GM19452 (cell line): ENCODE measurements at regions not wholly inside any gene's neighbourhood (a gene's known extent, or its start where the extent isn't known, plus 50 kb on each side); places are given as distances from the start of the nearest gene placed in this dataset.
"Not testable (repeated sequence)": the region's sequence is repeated elsewhere in the genome, so short reads cannot be mapped to it uniquely, and the experiment has no call there.

Experiments
- ATAC-seq: cut with Tn5 transposase; IDR thresholded peaks from one replicate; pipeline ENCODE4 v1.9.1; 2021; ENCODE audit not compliant: unreplicated experiment

DNA sequence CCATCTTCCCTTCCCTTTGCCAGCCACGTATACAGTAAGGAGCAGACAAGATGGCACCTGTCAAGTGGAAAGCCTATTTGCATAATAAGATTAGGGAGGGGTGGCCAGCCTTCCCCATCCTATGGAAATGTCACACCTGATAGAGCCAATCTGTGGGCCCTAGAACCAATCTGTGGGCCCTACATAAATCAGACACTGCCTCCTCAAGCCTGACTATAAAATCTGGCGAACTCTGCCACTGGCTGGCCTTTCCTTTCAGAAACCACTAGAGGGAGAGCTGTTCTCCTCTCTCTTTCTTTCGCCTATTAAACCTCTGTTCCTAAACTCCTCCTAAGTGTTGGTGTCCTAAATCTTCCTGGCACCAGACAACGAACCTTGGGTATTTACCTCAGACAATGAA, 231.5 kb upstream of the KLHL1 start:
- no peak for ATAC-seq

GRCh38 chr13:70338609-70339008, 230.4 kb upstream of the KLHL1 start:
- no peak for ATAC-seq

GRCh38 chr13:70336866-70337265, 228.6 kb upstream of the KLHL1 start:
- ATAC-seq: no peak

DNA sequence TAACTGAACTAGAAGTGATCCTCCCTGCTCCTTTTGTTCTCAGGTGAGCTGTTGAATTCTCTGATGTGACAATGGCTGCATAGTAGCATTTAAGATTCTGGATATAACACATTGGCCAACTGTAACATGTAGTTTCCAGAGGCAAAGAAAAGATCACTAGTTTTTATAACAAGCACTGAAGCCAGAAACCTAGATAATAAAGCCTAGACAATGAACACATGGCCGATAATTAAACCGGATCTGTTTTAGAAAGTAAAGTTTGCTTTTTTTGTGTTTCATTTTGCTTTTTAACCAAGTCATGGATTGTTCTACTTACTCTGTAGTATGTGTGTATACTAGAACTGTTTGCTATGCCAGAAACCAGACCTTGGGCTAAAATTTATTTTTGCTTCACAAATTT, 225.5 kb upstream of the KLHL1 start:
- no peak for ATAC-seq

DNA sequence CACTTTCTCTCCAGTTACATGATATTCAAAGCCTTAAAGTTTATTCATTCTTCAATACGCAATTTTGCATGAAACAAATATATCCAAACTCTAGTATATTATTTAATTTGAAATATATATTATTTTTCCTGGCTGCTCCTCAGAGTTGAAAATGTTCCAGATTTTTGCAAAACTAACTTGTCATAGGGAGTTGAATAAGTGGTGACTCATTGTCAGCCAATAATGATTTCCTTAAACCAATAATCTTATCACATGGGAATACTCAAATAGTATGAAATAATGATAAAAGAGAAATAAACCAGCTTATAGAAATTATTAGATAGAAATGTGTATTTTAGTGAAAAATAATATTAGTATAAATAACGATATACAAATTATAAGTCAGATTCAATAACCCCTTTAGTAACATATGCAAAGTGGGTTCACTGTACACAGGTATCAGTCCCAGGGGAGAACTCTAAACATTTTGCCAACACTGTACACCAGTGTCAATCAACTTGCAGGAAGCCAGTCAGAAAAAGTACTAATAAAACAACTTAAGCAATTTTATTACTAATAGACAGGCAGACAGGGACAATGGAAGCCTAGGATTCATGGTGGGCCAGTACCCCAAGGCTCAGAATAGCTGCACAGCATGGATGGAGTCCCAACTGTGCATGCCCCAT, 222.6 kb upstream of the KLHL1 start:
- ATAC-seq: no peak

DNA sequence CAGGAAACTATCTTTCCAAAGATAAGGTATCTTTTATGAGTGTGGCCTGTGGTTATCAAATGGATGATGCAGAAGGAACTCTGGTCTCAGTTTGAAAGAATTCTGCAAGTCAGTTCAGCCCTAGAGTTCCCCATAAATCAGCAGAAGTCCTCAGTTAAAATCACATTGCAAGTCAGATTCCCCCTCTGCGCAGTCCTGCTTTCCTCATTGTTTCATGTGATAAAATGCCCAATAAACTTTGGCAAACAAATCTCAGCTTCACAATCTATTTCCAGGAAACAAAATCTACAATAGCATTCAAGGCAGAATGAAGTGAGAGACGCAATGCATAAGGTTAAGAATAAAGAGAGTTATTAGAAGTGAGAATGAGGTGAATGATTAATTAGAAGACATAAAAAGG, 216.3 kb upstream of the KLHL1 start:
- ATAC-seq: no peak

GRCh38 chr13:70311191-70311590, 202.9 kb upstream of the KLHL1 start:
- no peak for ATAC-seq

DNA sequence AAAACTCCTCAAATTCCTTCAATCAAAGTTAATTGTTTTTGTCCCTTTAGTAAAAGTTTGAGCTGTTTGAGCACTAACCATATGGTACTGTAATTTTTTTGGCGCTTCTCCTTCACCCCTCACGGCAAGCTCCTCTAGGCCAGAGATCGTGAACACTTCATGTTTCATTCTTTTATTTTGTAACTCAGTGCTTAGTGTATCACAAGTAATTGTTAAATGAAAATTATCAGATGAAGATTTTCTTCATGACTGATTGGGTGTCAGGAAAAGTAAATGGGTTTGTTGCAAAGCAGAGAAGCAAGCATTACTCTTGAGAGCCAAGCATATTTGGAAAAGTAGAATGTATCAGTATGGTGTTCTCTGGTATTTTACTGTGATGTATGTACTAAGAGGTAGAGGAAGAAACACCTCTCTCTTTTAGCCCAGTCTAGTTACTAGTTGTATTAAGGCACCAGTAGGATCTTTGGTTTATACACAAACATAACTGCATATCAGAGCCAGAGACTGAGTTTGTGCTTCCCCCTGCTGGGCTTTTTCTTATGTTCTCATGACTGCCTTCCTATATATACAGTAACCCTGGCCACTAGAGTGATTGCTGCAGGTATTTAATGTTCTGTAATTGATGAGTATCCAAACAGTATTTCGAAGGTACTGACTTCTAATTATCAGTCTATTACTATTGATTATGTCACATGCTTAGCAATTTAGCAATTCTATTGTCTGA, 202.3 kb upstream of the KLHL1 start:
- ATAC-seq: no peak

- no peak for ATAC-seq
Observed at GRCh38 chr13:70297189-70297616, 189.0 kb upstream of the KLHL1 start.

- ATAC-seq: no peak
Observed at GRCh38 chr13:70284371-70284770, 176.1 kb upstream of the KLHL1 start.

DNA sequence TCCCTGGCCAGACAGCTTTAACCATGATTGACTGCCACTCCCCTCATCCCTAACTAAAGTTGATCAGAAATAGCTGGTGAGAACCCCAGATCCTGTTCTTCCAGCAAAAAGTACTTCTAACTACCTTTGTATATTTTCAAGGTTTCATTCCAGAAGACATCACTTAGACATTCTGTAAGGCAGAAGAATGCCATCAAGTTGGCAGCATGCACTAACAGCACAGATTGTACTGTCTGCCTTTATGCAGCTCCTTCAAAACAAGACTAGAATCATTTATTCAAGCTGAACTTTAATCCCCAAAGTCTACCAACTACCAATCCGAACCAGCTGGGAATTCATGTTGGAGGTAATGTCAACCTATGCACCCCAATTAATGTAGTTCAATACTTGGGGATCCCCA, 167.6 kb upstream of the KLHL1 start:
- no peak for ATAC-seq

DNA sequence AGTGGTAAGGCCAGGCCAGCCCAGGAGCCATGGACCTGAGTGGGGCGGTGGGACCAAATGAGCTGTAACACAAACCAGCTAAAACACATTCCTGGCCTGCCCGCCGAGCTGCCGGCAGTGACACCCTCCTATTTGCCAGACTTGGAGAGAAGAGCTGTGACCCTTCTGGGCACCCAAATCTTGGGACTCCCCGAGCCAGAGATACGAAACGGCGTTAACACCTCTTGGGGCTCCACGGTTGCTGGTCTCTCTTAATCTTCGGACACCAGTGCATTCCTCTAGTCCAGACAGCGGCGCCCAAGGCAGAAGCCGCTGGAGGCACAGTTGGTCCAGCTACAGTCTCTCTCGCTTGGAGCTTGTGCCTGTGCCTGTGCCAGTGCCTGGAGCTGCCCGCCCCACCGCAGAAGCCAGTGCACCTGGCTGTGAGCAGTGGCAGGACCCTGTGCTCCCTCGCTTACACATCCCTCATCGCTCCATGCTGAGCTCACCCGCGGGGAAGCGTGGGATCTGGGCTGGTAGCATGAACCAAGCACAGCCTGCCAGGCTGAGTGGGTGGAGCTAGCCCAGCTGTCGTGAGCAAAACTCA, 147.2 kb upstream of the KLHL1 start:
- no peak for ATAC-seq

DNA sequence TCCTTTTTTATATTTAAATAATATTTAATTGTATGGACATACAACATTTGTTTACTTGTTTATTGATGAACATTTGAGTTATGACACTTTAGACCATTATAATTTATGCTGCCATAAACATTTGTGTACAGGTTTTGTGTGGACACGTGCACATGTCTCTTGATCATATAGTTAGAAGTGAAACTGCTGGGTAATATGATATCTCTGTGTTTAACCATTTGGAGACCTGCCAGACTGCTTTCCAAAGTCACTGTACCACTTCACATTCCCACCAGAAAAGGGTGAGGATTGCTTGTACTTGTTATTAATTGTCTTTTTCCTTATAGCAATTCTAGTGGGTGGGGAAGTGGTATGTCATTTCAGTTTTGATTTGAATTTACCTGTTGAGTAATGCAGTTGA, 145.6 kb upstream of the KLHL1 start:
- no peak for ATAC-seq

DNA sequence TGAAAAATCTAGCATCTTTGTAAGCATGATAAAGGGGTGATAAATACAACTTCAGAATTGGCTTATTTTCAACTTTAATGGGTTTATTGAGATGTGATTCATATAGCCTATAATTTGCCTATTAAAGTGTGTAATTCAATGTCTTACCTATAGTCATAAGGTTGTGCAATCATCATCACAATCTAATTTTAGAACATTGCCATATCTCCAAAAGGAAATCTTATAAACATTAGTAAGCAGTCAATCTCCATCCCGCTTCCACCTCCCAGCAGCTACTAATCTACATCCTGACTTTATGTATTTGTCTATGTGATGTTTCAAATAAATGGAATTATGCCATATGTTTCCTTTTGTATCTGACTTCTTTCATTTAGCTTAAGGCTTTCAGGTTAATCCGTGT, 145.2 kb upstream of the KLHL1 start:
- no peak for ATAC-seq

GRCh38 chr13:70249332-70250064, 141.2 kb upstream of the KLHL1 start:
- ATAC-seq: no peak

GRCh38 chr13:70237131-70237530, 128.9 kb upstream of the KLHL1 start:
- no peak for ATAC-seq

GRCh38 chr13:70235565-70235964, 127.3 kb upstream of the KLHL1 start:
- ATAC-seq: no peak

GRCh38 chr13:70223911-70224310, 115.7 kb upstream of the KLHL1 start:
- ATAC-seq: no peak

DNA sequence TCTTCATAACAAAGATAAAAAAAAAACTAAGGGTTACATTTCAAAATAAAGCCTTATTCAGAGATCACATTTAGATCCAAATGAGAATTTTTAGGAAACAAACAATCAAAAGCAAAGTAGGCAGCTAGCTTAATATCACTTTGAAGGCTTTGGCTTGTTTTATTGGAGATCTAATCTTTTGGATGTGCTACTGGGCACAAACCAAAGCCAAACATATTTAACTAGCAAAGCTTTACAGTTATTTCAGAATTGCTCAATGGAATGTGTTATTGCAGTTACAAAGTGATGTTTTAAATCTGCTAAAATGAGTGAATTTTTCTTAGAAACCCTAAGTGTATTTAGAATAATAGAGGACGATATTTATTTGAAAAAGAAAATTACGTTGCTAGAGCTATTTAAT, 114.7 kb upstream of the KLHL1 start:
- no peak for ATAC-seq

GRCh38 chr13:70218618-70219017, 110.4 kb upstream of the KLHL1 start:
- ATAC-seq: no peak

DNA sequence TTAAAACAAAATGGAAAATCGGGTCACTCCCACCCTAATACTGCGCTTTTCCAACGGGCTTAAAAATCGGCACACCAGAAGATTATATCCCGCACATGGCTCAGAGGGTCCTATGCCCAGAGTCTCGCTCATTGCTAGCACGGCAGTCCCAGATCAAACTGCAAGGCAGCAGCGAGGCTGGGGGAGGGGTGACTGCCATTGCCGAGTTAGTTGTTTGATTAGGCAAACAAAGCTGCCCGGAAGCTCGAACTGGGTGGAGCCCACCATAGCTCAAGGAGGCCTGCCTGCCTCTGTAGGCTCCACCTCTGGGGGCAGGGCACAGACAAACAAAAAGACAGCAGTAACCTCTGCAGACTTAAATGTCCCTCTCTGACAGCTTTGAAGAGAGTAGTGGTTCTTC, 100.7 kb upstream of the KLHL1 start:
- ATAC-seq: not testable (repeated sequence)

- no peak for ATAC-seq
Observed at GRCh38 chr13:70206671-70207070, 98.4 kb upstream of the KLHL1 start.
